A549 (cell line): ENCODE measurements at regions not wholly inside any gene's neighbourhood (a gene's known extent, or its start where the extent isn't known, plus 50 kb on each side); places are given as distances from the start of the nearest gene placed in this dataset.

ENCODE experiments used
- ATAC-seq, 2 experiments: fragments of 200-7000 bp in 1 of 2; fragments of >200 bp in 1 of 2; cut with Nextera tagmentation in 1 of 2; cut with Tn5 transposase in 1 of 2; 3 replicates each; pipeline versions ENCODE4 v1.8.0 to v1.9.1; 2018 to 2020; ENCODE audit warnings: mild to moderate bottlenecking in 1 of 2, moderate library complexity in 1 of 2
- CTCF ChIA-PET: fragments of 300-600 bp; sonication (Branson Sonifier 250); formaldehyde crosslinking; extraction: SDS; loops from one replicate; lab custom pipeline; 2021; ENCODE audit warnings: antibody characterized with exemption, inconsistent platforms; lab: Yijun Ruan, JAX
- POLR2A ChIA-PET: fragments of 350-600 bp; formaldehyde crosslinking; extraction: SDS; loops from one replicate; lab custom pipeline; 2021; ENCODE audit warnings: antibody characterized with exemption, inconsistent platforms; lab: Yijun Ruan, JAX
- DNase-seq, 2 experiments: peaks; one replicate each; pipeline versions ENCODE4 v3.0.0 to v3.0.0-alpha.2; 2011 to 2016; ENCODE audit warnings: low read depth in 1 of 2, low spot score in 1 of 2
- FAIRE-seq: peaks from 2 replicates; lab custom pipeline; 2011; peaks lifted over from hg19 to GRCh38; lab: Jason Lieb, UNC
- H3K27ac ChIP-seq, 2 experiments: fragments of >200 bp; sonication (Bioruptor Twin); formaldehyde crosslinking; 3 replicates each; pipeline ENCODE4 v1.5.1; 2016 to 2017
- H3K4me1 ChIP-seq: fragments of >200 bp; sonication (Bioruptor Twin); formaldehyde crosslinking; 3 replicates; pipeline ENCODE4 v1.6.1; 2016
- H3K4me2 ChIP-seq: fragments of >200 bp; sonication (Bioruptor Twin); formaldehyde crosslinking; 3 replicates; pipeline ENCODE4 v1.6.1; 2016
- H3K4me3 ChIP-seq: fragments of >200 bp; sonication (Bioruptor Twin); formaldehyde crosslinking; 3 replicates; pipeline ENCODE4 v1.5.1; 2016
- H3K9me3 ChIP-seq: fragments of >200 bp; sonication (Bioruptor Twin); formaldehyde crosslinking; 3 replicates; pipeline ENCODE4 v1.6.1; 2016
- BCL3 ChIP-seq: fragments of >200 bp; sonication (Bioruptor Twin); formaldehyde crosslinking; IDR thresholded peaks from 3 replicates; pipeline ENCODE4 v1.6.1; 2016
- CBX2 ChIP-seq: fragments of 200-600 bp; sonication (generic); IDR thresholded peaks from 2 replicates; pipeline ENCODE4 v1.6.1; 2016; ENCODE audit warnings: low read depth, mild to moderate bottlenecking, borderline replicate concordance
- CEBPB ChIP-seq, 2 experiments: fragments of >200 bp in 1 of 2; sonication (Bioruptor Twin) in 1 of 2; formaldehyde crosslinking in 1 of 2; IDR thresholded peaks; 2 replicates each; pipeline ENCODE4 v1.6.1; 2012 to 2016
- CHD2 ChIP-seq: fragments of 150-350 bp; IDR thresholded peaks from 2 replicates; pipeline ENCODE4 v1.6.1; 2014; ENCODE audit warnings: low read length; ENCODE audit not compliant: partially characterized antibody
- EHF ChIP-seq: fragments of 250-450 bp; sonication (Bioruptor Pico); IDR thresholded peaks from 2 replicates; pipeline ENCODE4 v1.5.0; 2020; ENCODE audit warnings: mild to moderate bottlenecking
- EHMT2 ChIP-seq: fragments of 200-600 bp; sonication (generic); IDR thresholded peaks from 2 replicates; pipeline ENCODE4 v1.6.1; 2016; ENCODE audit warnings: antibody characterized with exemption, low read depth, mild to moderate bottlenecking, moderate library complexity
- HDAC2 ChIP-seq: fragments of 200-600 bp; sonication (generic); IDR thresholded peaks from 2 replicates; pipeline ENCODE4 v1.6.1; 2016
- HOXB13 ChIP-seq: fragments of 250-450 bp; sonication (Bioruptor Pico); IDR thresholded peaks from 2 replicates; pipeline ENCODE4 v1.5.0; 2020; ENCODE audit warnings: low read depth, mild to moderate bottlenecking, moderate library complexity
- KDM1A ChIP-seq: fragments of 200-600 bp; sonication (generic); IDR thresholded peaks from 2 replicates; pipeline ENCODE4 v1.6.1; 2016; ENCODE audit warnings: low read depth, mild to moderate bottlenecking
- MAX ChIP-seq: IDR thresholded peaks from 2 replicates; pipeline ENCODE4 v1.6.1; 2012
- MYC ChIP-seq: IDR thresholded peaks from 2 replicates; pipeline ENCODE4 v1.6.1; 2012; ENCODE audit warnings: mild to moderate bottlenecking, inconsistent platforms, low read length, improper control_type of control experiment, borderline replicate concordance
- POLR2A ChIP-seq: IDR thresholded peaks from 2 replicates; pipeline ENCODE4 v1.6.1; 2012; ENCODE audit warnings: mild to moderate bottlenecking, low read length
- REST ChIP-seq: fragments of 200-600 bp; sonication (generic); IDR thresholded peaks from 2 replicates; pipeline ENCODE4 v1.6.1; 2016; ENCODE audit warnings: antibody characterized with exemption, mild to moderate bottlenecking, moderate library complexity
- RFX5 ChIP-seq: fragments of 450-650 bp; IDR thresholded peaks from 2 replicates; pipeline ENCODE4 v1.7.1; 2014; ENCODE audit warnings: antibody characterized with exemption, mild to moderate bottlenecking, moderate library complexity
- SMC3 ChIP-seq: fragments of >200 bp; sonication (Bioruptor Twin); formaldehyde crosslinking; IDR thresholded peaks from 3 replicates; pipeline ENCODE4 v1.6.1; 2018; ENCODE audit warnings: inconsistent platforms
- TFCP2L1 ChIP-seq: fragments of 250-450 bp; sonication (Bioruptor Pico); IDR thresholded peaks from 2 replicates; pipeline ENCODE4 v1.5.0; 2021; ENCODE audit warnings: mild to moderate bottlenecking
- TP53 ChIP-seq: fragments of 250-450 bp; sonication (Bioruptor Pico); IDR thresholded peaks from 2 replicates; pipeline ENCODE4 v1.5.0; 2021; ENCODE audit warnings: mild to moderate bottlenecking, moderate library complexity
- USF2 ChIP-seq: fragments of 450-650 bp; IDR thresholded peaks from 2 replicates; pipeline ENCODE4 v1.6.1; 2014; ENCODE audit warnings: antibody characterized with exemption
- ZC3H11A ChIP-seq: fragments of 450-650 bp; IDR thresholded peaks from 2 replicates; pipeline ENCODE4 v1.6.1; 2014; ENCODE audit warnings: antibody characterized with exemption, mild to moderate bottlenecking
- WGBS: methylation state at CpG from one replicate; pipeline ENCODE4 v1.1.6; 2017; ENCODE audit errors: missing lambda C conversion rate; 5-methylcytosine and 5-hydroxymethylcytosine counted together
- TF ChIP-seq, protein P1 (sequence below): fragments of >200 bp; sonication (Bioruptor Twin); formaldehyde crosslinking; IDR thresholded peaks from 3 replicates; pipeline ENCODE4 v1.5.1; 2016

- 93% methylated on average over 2 of the region's 2 CpGs for WGBS
- FAIRE-seq (no peak), ATAC-seq (no peak), DNase-seq (no peak)
- H3K4me3 ChIP-seq: no peak overlapping the region
- ChIA-PET CTCF (no interaction called here), POLR2A (no interaction called here)
- H3K27ac ChIP-seq: no peak overlapping the region
- no peaks in the 10 kb centered on the region for H3K4me1 ChIP-seq
- H3K9me3 ChIP-seq: no peaks in the 10 kb centered on the region
- H3K4me2 ChIP-seq: no peak overlapping the region
- TF ChIP-seq CEBPB (IDR thresholded peaks at IDR 0.05) (no peak), BCL3 (no peak), EHF (CRISPR knock-in tag) (no peak), USF2 (no peak), RFX5 (no peak), HOXB13 (CRISPR knock-in tag) (no peak), TP53 (CRISPR knock-in tag) (no peak)
Observed at GRCh38 chrX:20420058-20420457, 153.3 kb upstream of the RPS6KA3 start.

DNA sequence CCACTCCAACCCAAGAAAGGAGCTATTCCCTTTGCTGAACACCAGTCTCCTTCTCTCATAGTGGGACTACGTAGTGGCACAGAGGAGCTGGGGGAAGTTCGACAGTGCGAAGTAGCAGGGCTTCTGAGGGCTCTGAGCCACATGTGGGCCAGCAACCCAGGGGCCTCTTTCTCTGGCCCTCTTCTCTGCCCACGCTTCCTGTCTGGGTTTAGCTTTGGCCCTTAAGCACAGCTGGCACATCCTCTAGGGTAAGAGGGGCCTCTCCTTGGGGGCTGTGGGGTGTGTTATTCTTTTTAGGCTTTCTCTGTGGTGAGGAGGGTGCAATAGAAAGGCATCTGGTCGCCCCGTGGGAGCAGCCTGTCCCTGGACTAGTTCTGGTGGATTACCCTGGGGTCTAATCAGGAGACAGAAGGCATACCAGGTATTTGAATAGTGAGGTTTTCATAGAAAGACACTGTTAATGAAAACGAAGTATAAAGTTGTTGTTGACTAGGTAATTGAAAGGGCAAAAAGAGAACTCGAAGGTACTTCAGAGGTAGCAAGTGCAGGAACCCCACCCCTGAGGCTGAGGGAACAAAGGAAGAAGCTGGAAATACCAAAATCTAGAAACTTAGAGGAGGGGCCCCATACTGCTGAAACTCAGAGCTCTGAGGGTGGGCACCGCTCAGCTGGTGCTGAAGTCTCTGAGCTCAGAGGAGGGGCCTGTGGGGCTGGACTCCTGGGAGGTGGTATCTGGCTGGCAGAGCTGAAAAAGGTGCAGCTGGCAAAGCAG is 151.9 kb upstream of the RPS6KA3 start:
- Histone ChIP-seq H3K4me2 (no peak overlapping the region), H3K27ac (no peak overlapping the region), H3K9me3 (no peaks in the 10 kb centered on the region), H3K4me3 (no peak overlapping the region), H3K4me1 (no peaks in the 10 kb centered on the region)
- no peak for TF ChIP-seq REST
- TF ChIP-seq, protein P1, sequence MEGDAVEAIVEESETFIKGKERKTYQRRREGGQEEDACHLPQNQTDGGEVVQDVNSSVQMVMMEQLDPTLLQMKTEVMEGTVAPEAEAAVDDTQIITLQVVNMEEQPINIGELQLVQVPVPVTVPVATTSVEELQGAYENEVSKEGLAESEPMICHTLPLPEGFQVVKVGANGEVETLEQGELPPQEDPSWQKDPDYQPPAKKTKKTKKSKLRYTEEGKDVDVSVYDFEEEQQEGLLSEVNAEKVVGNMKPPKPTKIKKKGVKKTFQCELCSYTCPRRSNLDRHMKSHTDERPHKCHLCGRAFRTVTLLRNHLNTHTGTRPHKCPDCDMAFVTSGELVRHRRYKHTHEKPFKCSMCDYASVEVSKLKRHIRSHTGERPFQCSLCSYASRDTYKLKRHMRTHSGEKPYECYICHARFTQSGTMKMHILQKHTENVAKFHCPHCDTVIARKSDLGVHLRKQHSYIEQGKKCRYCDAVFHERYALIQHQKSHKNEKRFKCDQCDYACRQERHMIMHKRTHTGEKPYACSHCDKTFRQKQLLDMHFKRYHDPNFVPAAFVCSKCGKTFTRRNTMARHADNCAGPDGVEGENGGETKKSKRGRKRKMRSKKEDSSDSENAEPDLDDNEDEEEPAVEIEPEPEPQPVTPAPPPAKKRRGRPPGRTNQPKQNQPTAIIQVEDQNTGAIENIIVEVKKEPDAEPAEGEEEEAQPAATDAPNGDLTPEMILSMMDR: no peak
- no peak for TF ChIP-seq HDAC2
- no peak for TF ChIP-seq ZC3H11A
- TF ChIP-seq HOXB13 (CRISPR knock-in tag): no peak
- TF ChIP-seq CHD2: no peak
- no peak for TF ChIP-seq CBX2
- no peak for TF ChIP-seq MYC
- TF ChIP-seq TP53 (CRISPR knock-in tag): no peak
- no peak for TF ChIP-seq POLR2A
- no peak for TF ChIP-seq EHMT2
- no peak for TF ChIP-seq SMC3
- TF ChIP-seq MAX: no peak
- no peak for TF ChIP-seq KDM1A
- TF ChIP-seq RFX5: no peak
- no peak for TF ChIP-seq TFCP2L1 (CRISPR knock-in tag)
- FAIRE-seq (no peak), ATAC-seq (no peak), DNase-seq (no peak)
- POLR2A ChIA-PET: no interaction called here
- WGBS: 72% methylated on average over 8 of the region's 9 CpGs
- CTCF ChIA-PET: no interaction called here
